ENCODE measurements at regions not wholly inside any gene's neighbourhood (a gene's known extent, or its start where the extent isn't known, plus 50 kb on each side); places are given as distances from the start of the nearest gene placed in this dataset.

DNA sequence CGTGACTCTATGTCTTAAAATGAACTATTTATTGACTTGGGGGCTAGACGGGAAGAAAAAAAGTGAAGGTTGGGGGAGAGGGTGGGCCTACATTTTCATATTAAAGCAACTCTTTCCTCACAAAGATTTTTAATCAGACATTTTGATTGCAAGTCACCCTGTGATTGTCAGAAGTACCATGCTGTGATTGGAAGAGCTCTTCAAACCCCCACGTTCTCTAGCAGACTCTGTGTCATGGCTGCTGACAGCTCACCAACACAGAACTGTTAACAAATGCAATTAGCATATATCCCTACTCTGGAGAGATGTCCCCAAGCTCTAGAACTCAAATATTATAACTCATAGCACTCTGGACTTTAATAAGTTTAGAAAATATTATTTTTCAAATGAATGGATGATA, 428.4 kb upstream of the DCC start (continued):
- TF ChIP-seq CEBPG (CRISPR knock-in tag; IDR thresholded peaks at IDR 0.05) (no peak), CEBPG (tag; conservative IDR thresholded peaks at IDR 0.05 in 1 of 2, IDR thresholded peaks at IDR 0.05 in 1 of 2) (no peak), ZNF282 (CRISPR knock-in tag; IDR thresholded peaks at IDR 0.05) (no peak)

DNA sequence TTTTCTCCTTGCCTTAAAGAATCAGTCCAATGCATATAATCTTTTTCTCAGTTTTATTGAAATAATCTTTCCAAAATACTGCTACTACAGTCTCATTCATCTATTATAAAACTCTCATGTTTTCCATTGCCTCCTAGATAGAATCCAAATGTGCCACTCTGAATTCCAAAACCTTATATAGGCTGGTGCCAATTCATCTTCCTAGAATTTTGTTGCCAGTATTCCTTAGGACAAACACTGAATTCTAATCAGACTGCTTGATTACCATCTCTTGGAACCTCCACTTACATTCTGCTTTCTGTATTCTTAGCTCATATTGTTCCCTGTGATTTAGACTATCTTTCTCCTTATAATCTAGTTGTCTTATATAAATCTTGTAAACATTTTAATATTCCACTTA, 427.6 kb upstream of the DCC start:
- no peaks in the 10 kb centered on the region for H3K79me2 ChIP-seq (ENCODE audit: control insufficient read depth, insufficient read depth, low read length)
- CTCF ChIA-PET (ENCODE audit: low intra/inter-chr PET ratio) = no interaction called here
- H3K9me1 ChIP-seq (ENCODE audit: control insufficient read depth, insufficient read depth, low read length) = no peaks in the 10 kb centered on the region
- TF ChIP-seq MCM5 (IDR thresholded peaks at IDR 0.05; ENCODE audit: low read depth) (no peak), ZNF717 (CRISPR knock-in tag; IDR thresholded peaks at IDR 0.05) (no peak)
- no peak overlapping the region for H3K27ac ChIP-seq (ENCODE audit: extremely low read depth, low read depth, low read length)
- H4K20me1 ChIP-seq (replicated peaks; ENCODE audit: control insufficient read depth, insufficient read depth, low read length) = no peaks in the 10 kb centered on the region
- in situ Hi-C loops (cut with MboI) (no loop called here), intact Hi-C loops (cut with micrococcal nuclease) (no loop called here)
- no peak overlapping the region for H2AFZ ChIP-seq (ENCODE audit: low read depth, low read length)
- no peak for DNase-seq (ENCODE audit: extremely low read depth in 1 of 4, low spot score in 3 of 4)
- no peak overlapping the region for H3K4me3 ChIP-seq
- no peak for ATAC-seq
- FAIRE-seq = no peak
- H3K27me3 ChIP-seq (ENCODE audit: control insufficient read depth in 2 of 2, insufficient read depth in 2 of 2, low read length in 2 of 2) = no peaks in the 10 kb centered on the region
- no peak overlapping the region for H3K4me2 ChIP-seq (ENCODE audit: insufficient read depth, low read length)
- no peaks in the 10 kb centered on the region for H3K36me3 ChIP-seq (ENCODE audit: control insufficient read depth, insufficient read depth, low read length)
- H3K4me1 ChIP-seq (replicated peaks in 1 of 2; ENCODE audit: control insufficient read depth in 2 of 2, insufficient read depth in 2 of 2, low read length in 2 of 2) = no peaks in the 10 kb centered on the region
- no TSS peak for BruUV-seq (replicated peaks)
- H3K9me3 ChIP-seq (replicated peaks; ENCODE audit: control insufficient read depth, insufficient read depth, low read depth, low read length) = no peaks in the 10 kb centered on the region
- H3K9ac ChIP-seq (ENCODE audit: insufficient read depth in 1 of 2, low read depth in 2 of 2, low read length in 2 of 2) = no peak overlapping the region
- POLR2A ChIA-PET = no interaction called here

DNA sequence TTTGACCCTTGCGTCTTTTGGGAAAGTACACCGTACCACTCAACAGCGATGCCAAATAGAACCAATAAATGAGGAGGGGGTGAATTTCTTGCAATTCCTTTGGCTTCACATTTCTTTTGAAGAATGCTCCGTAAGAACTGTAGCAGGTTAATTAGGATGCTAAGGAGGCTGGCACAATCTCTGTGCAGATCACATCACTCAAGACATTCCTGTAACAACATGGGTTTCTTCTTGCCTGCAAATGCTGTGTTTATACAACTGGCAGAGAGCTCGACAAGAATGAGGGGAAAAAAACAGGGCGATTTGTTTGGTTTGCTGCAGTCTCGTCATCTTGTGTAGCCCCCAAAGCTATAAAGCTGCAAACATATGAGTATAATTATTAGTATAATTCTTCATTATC, 424.8 kb upstream of the DCC start:
- no TSS peak for BruUV-seq (replicated peaks)
- WGBS (ENCODE audit: insufficient coverage, low coverage, missing lambda C conversion rate) = 0% methylated on average over 5 of the region's 7 CpGs
- TF ChIP-seq, protein P1, sequence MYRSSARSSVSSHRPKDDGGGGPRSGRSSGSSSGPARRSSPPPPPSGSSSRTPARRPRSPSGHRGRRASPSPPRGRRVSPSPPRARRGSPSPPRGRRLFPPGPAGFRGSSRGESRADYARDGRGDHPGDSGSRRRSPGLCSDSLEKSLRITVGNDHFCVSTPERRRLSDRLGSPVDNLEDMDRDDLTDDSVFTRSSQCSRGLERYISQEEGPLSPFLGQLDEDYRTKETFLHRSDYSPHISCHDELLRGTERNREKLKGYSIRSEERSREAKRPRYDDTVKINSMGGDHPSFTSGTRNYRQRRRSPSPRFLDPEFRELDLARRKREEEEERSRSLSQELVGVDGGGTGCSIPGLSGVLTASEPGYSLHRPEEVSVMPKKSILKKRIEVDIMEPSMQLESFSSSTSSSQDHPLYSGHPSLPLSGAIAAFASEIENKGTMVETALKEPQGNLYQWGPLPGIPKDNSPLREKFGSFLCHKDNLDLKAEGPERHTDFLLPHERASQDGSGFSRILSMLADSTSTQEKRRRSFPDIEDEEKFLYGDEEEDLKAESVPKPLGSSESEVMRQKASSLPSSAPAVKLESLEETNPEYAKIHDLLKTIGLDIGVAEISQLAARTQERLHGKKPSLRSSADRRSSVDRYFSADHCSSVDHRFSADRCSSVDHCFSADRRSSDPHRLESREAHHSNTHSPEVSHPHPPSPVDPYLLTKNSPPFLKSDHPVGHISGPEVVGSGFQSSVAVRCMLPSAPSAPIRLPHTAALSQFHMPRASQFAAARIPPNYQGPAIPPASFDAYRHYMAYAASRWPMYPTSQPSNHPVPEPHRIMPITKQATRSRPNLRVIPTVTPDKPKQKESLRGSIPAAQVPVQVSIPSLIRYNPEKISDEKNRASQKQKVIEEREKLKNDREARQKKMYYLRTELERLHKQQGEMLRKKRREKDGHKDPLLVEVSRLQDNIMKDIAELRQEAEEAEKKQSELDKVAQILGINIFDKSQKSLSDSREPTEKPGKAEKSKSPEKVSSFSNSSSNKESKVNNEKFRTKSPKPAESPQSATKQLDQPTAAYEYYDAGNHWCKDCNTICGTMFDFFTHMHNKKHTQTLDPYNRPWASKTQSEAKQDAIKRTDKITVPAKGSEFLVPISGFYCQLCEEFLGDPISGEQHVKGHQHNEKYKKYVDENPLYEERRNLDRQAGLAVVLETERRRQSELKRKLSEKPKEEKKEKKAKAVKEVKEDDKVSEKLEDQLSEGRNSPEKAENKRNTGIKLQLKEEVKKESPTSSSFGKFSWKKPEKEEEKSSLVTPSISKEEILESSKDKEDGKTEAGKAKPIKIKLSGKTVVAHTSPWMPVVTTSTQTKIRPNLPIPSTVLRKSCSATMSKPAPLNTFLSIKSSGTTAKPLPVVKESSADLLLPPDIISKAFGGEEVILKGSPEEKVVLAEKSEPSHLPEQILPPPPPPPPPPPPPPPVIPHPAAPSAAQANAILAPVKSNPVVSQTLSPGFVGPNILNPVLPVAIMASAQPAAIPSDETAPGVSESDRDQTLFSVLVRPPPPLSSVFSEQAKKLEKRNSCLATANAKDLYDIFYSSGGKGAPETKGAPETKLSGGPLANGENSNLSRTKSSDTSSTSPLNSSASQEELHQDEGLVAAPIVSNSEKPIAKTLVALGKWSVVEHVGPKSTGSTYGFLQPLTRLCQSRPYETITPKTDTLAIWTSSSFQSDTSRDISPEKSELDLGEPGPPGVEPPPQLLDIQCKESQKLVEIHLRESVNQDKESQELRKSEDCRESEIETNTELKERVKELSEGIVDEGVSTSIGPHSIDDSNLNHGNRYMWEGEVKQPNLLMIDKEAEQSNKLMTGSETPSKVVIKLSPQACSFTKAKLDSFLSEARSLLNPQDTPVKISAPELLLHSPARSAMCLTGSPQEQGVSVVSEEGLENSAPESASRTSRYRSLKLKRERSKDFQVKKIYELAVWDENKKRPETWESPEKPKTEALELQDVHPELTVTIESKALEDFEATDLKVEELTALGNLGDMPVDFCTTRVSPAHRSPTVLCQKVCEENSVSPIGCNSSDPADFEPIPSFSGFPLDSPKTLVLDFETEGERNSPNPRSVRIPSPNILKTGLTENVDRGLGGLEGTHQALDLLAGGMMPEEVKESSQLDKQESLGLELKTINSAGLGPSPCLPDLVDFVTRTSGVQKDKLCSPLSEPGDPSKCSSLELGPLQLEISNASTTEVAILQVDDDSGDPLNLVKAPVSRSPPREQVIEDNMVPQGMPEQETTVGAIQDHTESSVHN (IDR thresholded peaks at IDR 0.05; ENCODE audit: borderline replicate concordance in 1 of 2, low read depth in 1 of 2) = no peak
- no peak for TF ChIP-seq PRPF4 (IDR thresholded peaks at IDR 0.05; ENCODE audit: insufficient read depth, low read depth, low read length, poor library complexity, severe bottlenecking)
- TF ChIP-seq MEF2A (IDR thresholded peaks at IDR 0.05; ENCODE audit: control insufficient read depth, low read depth, low read length) = no peak

More for the DNA sequence above, 424.8 kb upstream of the DCC start:
- Histone ChIP-seq H3K4me3 (no peak overlapping the region), H3K36me3 (ENCODE audit: control insufficient read depth, insufficient read depth, low read length) (no peaks in the 10 kb centered on the region), H4K20me1 (replicated peaks; ENCODE audit: control insufficient read depth, insufficient read depth, low read length) (no peaks in the 10 kb centered on the region), H3K27ac (ENCODE audit: extremely low read depth, low read depth, low read length) (no peak overlapping the region), H3K79me2 (ENCODE audit: control insufficient read depth, insufficient read depth, low read length) (no peaks in the 10 kb centered on the region), H3K4me2 (ENCODE audit: insufficient read depth, low read length) (no peak overlapping the region), H2AFZ (ENCODE audit: low read depth, low read length) (no peak overlapping the region), H3K4me1 (replicated peaks in 1 of 2; ENCODE audit: control insufficient read depth in 2 of 2, insufficient read depth in 2 of 2, low read length in 2 of 2) (no peaks in the 10 kb centered on the region), H3K9me3 (replicated peaks; ENCODE audit: control insufficient read depth, insufficient read depth, low read depth, low read length) (no peaks in the 10 kb centered on the region), H3K9me1 (ENCODE audit: control insufficient read depth, insufficient read depth, low read length) (no peaks in the 10 kb centered on the region), H3K9ac (ENCODE audit: insufficient read depth in 1 of 2, low read depth in 2 of 2, low read length in 2 of 2) (no peak overlapping the region), H3K27me3 (ENCODE audit: control insufficient read depth in 2 of 2, insufficient read depth in 2 of 2, low read length in 2 of 2) (no peaks in the 10 kb centered on the region)
- DNase-seq (ENCODE audit: extremely low read depth in 1 of 4, low spot score in 3 of 4) = no peak
- no peak for ATAC-seq
- CTCF ChIA-PET (ENCODE audit: low intra/inter-chr PET ratio) = no interaction called here
- intact Hi-C loops (cut with micrococcal nuclease) (no loop called here), in situ Hi-C loops (cut with MboI) (no loop called here)
- no peak for FAIRE-seq
- POLR2A ChIA-PET = no interaction called here

Data from K562 (cell line).